ENCODE measurements at regions not wholly inside any gene's neighbourhood (a gene's known extent, or its start where the extent isn't known, plus 50 kb on each side); places are given as distances from the start of the nearest gene placed in this dataset.

DNA sequence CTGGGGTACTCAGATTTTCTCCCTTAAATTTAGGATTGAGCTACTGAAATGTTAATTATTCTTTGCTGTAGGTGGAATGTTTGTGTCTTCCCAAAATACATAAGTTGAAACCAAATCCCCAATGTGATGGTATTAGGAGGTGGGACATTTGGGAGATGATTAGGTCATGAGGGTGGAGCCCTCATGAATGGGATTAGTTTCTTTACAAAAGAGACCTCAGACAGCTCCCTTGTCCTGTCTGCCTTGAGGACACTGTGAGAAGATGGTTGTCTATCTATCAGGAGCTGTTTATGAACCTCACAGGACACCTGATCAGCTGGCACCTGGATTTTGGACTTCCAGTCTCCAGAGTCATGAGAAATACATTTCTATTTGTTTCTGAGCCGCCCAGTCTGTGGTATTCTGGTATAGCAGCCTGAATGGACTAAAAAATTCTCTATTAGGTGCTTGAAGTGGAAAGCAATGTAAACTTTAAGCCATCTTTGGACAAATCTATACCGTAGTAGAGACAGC lies 99.2 kb upstream of the UXS1 start:
- Histone ChIP-seq H3K27ac (ENCODE audit: low read length) (no peak overlapping the region), H3K4me1 (ENCODE audit: low read length) (no peaks in the 10 kb centered on the region), H3K79me2 (ENCODE audit: low read length) (no peaks in the 10 kb centered on the region), H3K9me3 (ENCODE audit: insufficient read depth, low read length) (no peaks in the 10 kb centered on the region), H4K20me1 (ENCODE audit: insufficient read depth, low read length) (no peaks in the 10 kb centered on the region), H2AFZ (ENCODE audit: low read depth, low read length) (no peak overlapping the region), H3K4me3 (ENCODE audit: low read length) (no peak overlapping the region), H3K36me3 (replicated peaks; ENCODE audit: low read depth, low read length) (no peaks in the 10 kb centered on the region), H3K27me3 (ENCODE audit: low read depth, low read length) (no peaks in the 10 kb centered on the region), H3K4me2 (ENCODE audit: low read length) (no peak overlapping the region), H3K9ac (ENCODE audit: low read length) (no peak overlapping the region)
- TF ChIP-seq, protein P1, sequence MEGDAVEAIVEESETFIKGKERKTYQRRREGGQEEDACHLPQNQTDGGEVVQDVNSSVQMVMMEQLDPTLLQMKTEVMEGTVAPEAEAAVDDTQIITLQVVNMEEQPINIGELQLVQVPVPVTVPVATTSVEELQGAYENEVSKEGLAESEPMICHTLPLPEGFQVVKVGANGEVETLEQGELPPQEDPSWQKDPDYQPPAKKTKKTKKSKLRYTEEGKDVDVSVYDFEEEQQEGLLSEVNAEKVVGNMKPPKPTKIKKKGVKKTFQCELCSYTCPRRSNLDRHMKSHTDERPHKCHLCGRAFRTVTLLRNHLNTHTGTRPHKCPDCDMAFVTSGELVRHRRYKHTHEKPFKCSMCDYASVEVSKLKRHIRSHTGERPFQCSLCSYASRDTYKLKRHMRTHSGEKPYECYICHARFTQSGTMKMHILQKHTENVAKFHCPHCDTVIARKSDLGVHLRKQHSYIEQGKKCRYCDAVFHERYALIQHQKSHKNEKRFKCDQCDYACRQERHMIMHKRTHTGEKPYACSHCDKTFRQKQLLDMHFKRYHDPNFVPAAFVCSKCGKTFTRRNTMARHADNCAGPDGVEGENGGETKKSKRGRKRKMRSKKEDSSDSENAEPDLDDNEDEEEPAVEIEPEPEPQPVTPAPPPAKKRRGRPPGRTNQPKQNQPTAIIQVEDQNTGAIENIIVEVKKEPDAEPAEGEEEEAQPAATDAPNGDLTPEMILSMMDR (IDR thresholded peaks at IDR 0.05; ENCODE audit: low read depth, low read length): no peak
- no peak for TF ChIP-seq EZH2phosphoT487 (IDR thresholded peaks at IDR 0.05; ENCODE audit: low read depth)

DNA sequence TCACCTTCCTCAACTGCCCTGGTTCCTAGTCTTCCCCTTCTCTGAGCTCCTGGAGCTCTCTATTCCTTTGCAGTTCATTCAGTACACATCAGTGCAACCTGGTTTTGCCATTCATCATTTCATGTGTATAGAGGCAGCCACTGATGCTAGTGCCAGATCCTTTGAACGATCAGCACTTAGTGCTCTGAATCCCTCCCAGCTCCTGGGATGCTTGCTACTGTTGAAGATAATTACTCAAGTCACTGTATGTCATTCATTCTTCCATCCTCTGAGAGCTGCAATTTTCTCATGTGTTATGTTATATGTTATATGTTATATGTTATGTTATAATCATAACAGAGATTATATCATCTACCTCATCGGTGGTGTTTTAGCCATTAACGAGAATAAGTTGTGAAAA lies 98.5 kb upstream of the UXS1 start:
- Histone ChIP-seq H3K9me3 (ENCODE audit: insufficient read depth, low read length) (no peaks in the 10 kb centered on the region), H3K4me1 (ENCODE audit: low read length) (no peaks in the 10 kb centered on the region), H3K4me2 (ENCODE audit: low read length) (no peak overlapping the region), H3K36me3 (replicated peaks; ENCODE audit: low read depth, low read length) (no peaks in the 10 kb centered on the region), H3K4me3 (ENCODE audit: low read length) (no peak overlapping the region), H3K27ac (ENCODE audit: low read length) (no peak overlapping the region), H2AFZ (ENCODE audit: low read depth, low read length) (no peak overlapping the region), H3K9ac (ENCODE audit: low read length) (no peak overlapping the region), H3K27me3 (ENCODE audit: low read depth, low read length) (no peaks in the 10 kb centered on the region), H4K20me1 (ENCODE audit: insufficient read depth, low read length) (no peaks in the 10 kb centered on the region), H3K79me2 (ENCODE audit: low read length) (no peaks in the 10 kb centered on the region)
- no peak for TF ChIP-seq EZH2phosphoT487 (IDR thresholded peaks at IDR 0.05; ENCODE audit: low read depth)
- TF ChIP-seq, protein P1 (IDR thresholded peaks at IDR 0.05; ENCODE audit: low read depth, low read length): no peak

DNA sequence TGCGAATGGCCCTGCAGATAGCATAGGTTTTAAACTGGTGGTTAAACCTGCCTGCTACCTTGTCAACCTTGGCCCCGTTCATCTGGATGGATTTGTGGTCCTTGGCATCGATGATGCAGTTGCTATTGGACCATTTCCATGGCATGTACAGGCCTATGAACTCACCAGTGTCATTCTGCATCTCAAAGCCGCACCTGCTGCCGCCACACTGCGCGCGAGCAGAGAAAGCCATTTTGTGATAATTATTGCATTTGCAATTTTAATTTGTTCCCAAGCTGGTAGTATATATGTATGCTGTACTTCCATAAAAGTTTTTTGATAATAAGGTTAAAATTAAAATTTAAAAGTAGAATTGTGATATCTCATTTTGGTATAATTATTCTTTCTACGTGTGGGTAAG lies 94.8 kb upstream of the UXS1 start:
- no peak overlapping the region for H3K4me2 ChIP-seq (ENCODE audit: low read length)
- H3K27me3 ChIP-seq (ENCODE audit: low read depth, low read length): no peaks in the 10 kb centered on the region
- no peaks in the 10 kb centered on the region for H3K79me2 ChIP-seq (ENCODE audit: low read length)
- no peak overlapping the region for H3K4me3 ChIP-seq (ENCODE audit: low read length)
- TF ChIP-seq, protein P1 (IDR thresholded peaks at IDR 0.05; ENCODE audit: low read depth, low read length): no peak
- no peak for TF ChIP-seq EZH2phosphoT487 (IDR thresholded peaks at IDR 0.05; ENCODE audit: low read depth)
- no peaks in the 10 kb centered on the region for H3K4me1 ChIP-seq (ENCODE audit: low read length)
- no peaks in the 10 kb centered on the region for H4K20me1 ChIP-seq (ENCODE audit: insufficient read depth, low read length)
- no peak overlapping the region for H3K27ac ChIP-seq (ENCODE audit: low read length)
- no peaks in the 10 kb centered on the region for H3K36me3 ChIP-seq (replicated peaks; ENCODE audit: low read depth, low read length)
- no peak overlapping the region for H2AFZ ChIP-seq (ENCODE audit: low read depth, low read length)
- no peaks in the 10 kb centered on the region for H3K9me3 ChIP-seq (ENCODE audit: insufficient read depth, low read length)
- H3K9ac ChIP-seq (ENCODE audit: low read length): no peak overlapping the region

DNA sequence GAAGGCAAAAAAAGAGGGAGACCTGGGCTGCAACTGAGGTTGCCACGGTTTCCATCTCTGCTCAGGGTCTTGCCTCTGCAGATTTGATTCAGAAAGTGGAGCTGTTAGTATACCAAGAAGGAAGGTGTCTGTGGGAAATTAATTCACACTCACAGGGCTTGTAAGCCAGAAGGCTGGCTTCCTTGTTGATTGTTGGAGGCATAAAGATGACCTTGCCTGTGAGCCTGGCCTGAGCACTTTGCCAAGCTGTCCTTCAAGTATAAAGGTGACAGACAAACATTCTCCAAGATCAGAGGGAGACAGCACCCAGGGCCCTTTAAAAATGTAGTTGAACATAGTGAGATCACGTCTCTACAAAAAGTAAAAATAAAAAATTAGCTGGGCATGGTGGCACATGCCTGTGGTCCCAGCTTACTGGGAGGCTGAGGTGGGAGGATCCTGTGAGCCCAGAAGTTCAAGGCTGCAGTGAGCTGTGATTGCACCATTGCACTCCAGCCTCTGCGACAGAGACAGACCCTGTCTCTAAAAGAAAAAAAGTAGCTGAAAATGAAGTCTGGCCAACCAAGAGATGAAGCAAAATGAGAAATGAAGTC lies 91.2 kb upstream of the UXS1 start:
- Histone ChIP-seq H3K79me2 (ENCODE audit: low read length) (no peaks in the 10 kb centered on the region), H3K27me3 (ENCODE audit: low read depth, low read length) (no peaks in the 10 kb centered on the region), H3K9me3 (ENCODE audit: insufficient read depth, low read length) (no peaks in the 10 kb centered on the region), H3K4me2 (ENCODE audit: low read length) (no peak overlapping the region), H3K36me3 (replicated peaks; ENCODE audit: low read depth, low read length) (no peaks in the 10 kb centered on the region), H3K9ac (ENCODE audit: low read length) (no peak overlapping the region), H3K4me1 (ENCODE audit: low read length) (no peaks in the 10 kb centered on the region), H2AFZ (ENCODE audit: low read depth, low read length) (no peak overlapping the region), H4K20me1 (ENCODE audit: insufficient read depth, low read length) (no peaks in the 10 kb centered on the region), H3K4me3 (ENCODE audit: low read length) (no peak overlapping the region), H3K27ac (ENCODE audit: low read length) (no peak overlapping the region)
- TF ChIP-seq, protein P1 (IDR thresholded peaks at IDR 0.05; ENCODE audit: low read depth, low read length): no peak
- TF ChIP-seq EZH2phosphoT487 (IDR thresholded peaks at IDR 0.05; ENCODE audit: low read depth): no peak
